Parathyroid adenoma (tissue), 2 donors: ENCODE measurements at regions not wholly inside any gene's neighbourhood (a gene's known extent, or its start where the extent isn't known, plus 50 kb on each side); places are given as distances from the start of the nearest gene placed in this dataset.
"Not testable (repeated sequence)": the region's sequence is repeated elsewhere in the genome, so short reads cannot be mapped to it uniquely, and the experiment has no call there.

Experiments
- H2AFZ ChIP-seq: fragments of 300-600 bp; sonication (generic); one replicate; pipeline ENCODE4 v1.7.0; 2017; ENCODE audit warnings: antibody characterized with exemption, mild to moderate bottlenecking
- H3K27ac ChIP-seq: fragments of 300-600 bp; sonication (generic); one replicate; pipeline ENCODE4 v1.7.0; 2017
- H3K27me3 ChIP-seq: fragments of 300-600 bp; sonication (generic); one replicate; pipeline ENCODE4 v1.7.0; 2017; ENCODE audit warnings: low read length; ENCODE audit not compliant: control insufficient read depth, insufficient read depth
- H3K36me3 ChIP-seq: fragments of 300-600 bp; sonication (generic); one replicate; pipeline ENCODE4 v1.7.0; 2017; ENCODE audit warnings: low read length; ENCODE audit not compliant: control insufficient read depth, insufficient read depth
- H3K4me1 ChIP-seq: fragments of 300-600 bp; sonication (generic); one replicate; pipeline ENCODE4 v1.7.0; 2017; ENCODE audit warnings: control low read depth
- H3K4me2 ChIP-seq: fragments of 300-600 bp; sonication (generic); one replicate; pipeline ENCODE4 v1.7.0; 2017; ENCODE audit warnings: low read length
- H3K4me3 ChIP-seq: fragments of 300-600 bp; sonication (generic); one replicate; pipeline ENCODE4 v1.7.0; 2017; ENCODE audit warnings: low read depth, low read length
- H3K79me2 ChIP-seq: fragments of 300-600 bp; sonication (generic); one replicate; pipeline ENCODE4 v1.7.0; 2017; ENCODE audit warnings: control low read depth
- H3K9ac ChIP-seq: fragments of 300-600 bp; sonication (generic); one replicate; pipeline ENCODE4 v1.7.0; 2017; ENCODE audit warnings: mild to moderate bottlenecking
- H3K9me3 ChIP-seq: fragments of 300-600 bp; sonication (generic); one replicate; pipeline ENCODE4 v1.7.0; 2017; ENCODE audit warnings: low read length; ENCODE audit not compliant: control insufficient read depth
- TF ChIP-seq, protein P1 (sequence below): fragments of 300-600 bp; sonication (generic); IDR thresholded peaks from one replicate; pipeline ENCODE4 v1.7.0; 2017; ENCODE audit warnings: antibody characterized with exemption, mild to moderate bottlenecking
- donor health status: primary hyperparathyroidism.

DNA sequence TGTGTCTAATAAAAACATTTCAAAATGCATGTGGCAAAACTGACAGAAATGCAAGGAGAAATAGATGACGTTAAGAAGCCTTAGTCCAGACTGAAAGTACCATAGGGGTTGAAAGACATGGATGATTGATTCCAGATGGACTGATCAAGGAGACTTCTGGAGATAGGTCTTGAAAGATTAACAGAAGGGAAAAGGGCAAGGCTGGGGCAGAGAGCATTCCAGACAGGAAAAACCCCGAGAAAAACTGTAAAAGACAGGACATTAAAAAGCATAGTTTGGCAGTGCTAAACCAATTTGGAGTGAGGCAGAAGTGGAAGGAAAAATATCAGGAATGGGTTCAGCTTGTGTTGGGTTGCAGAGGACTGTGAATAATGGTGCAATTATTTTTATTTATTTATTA is 375.2 kb upstream of the SGO1 start:
- TF ChIP-seq, protein P1, sequence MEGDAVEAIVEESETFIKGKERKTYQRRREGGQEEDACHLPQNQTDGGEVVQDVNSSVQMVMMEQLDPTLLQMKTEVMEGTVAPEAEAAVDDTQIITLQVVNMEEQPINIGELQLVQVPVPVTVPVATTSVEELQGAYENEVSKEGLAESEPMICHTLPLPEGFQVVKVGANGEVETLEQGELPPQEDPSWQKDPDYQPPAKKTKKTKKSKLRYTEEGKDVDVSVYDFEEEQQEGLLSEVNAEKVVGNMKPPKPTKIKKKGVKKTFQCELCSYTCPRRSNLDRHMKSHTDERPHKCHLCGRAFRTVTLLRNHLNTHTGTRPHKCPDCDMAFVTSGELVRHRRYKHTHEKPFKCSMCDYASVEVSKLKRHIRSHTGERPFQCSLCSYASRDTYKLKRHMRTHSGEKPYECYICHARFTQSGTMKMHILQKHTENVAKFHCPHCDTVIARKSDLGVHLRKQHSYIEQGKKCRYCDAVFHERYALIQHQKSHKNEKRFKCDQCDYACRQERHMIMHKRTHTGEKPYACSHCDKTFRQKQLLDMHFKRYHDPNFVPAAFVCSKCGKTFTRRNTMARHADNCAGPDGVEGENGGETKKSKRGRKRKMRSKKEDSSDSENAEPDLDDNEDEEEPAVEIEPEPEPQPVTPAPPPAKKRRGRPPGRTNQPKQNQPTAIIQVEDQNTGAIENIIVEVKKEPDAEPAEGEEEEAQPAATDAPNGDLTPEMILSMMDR: no peak
- H3K4me3 ChIP-seq: no peak overlapping the region
- H3K4me2 ChIP-seq: no peak overlapping the region
- no peaks in the 10 kb centered on the region for H3K79me2 ChIP-seq
- no peak overlapping the region for H2AFZ ChIP-seq
- no peaks in the 10 kb centered on the region for H3K27me3 ChIP-seq
- no peaks in the 10 kb centered on the region for H3K36me3 ChIP-seq
- H3K4me1 ChIP-seq: no peaks in the 10 kb centered on the region
- H3K27ac ChIP-seq: no peak overlapping the region
- no peak overlapping the region for H3K9ac ChIP-seq
- H3K9me3 ChIP-seq: no peaks in the 10 kb centered on the region

DNA sequence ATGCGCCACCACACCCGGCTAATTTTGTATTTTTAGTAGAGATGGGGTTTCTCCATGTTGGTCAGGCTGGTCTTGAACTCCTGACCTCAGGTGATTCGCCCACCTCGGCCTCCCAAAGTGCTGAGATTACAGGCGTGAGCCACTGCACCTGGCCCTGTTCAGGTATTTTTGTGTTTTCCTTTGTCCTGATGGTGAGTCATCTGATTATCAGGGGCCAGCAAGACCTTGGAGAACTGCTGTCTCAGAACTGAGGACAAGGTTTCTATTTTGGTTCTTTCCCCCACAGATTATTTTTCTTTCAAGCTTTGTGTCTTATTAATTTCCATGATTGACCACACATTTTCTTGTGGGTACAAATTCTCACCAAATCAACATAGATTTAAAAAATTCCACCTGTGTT is 374.4 kb upstream of the SGO1 start:
- H3K4me1 ChIP-seq, H3K4me3 ChIP-seq, H3K27me3 ChIP-seq, H3K4me2 ChIP-seq, H3K27ac ChIP-seq, H3K9ac ChIP-seq, H3K36me3 ChIP-seq, H3K9me3 ChIP-seq, H2AFZ ChIP-seq, H3K79me2 ChIP-seq: not testable (repeated sequence)

DNA sequence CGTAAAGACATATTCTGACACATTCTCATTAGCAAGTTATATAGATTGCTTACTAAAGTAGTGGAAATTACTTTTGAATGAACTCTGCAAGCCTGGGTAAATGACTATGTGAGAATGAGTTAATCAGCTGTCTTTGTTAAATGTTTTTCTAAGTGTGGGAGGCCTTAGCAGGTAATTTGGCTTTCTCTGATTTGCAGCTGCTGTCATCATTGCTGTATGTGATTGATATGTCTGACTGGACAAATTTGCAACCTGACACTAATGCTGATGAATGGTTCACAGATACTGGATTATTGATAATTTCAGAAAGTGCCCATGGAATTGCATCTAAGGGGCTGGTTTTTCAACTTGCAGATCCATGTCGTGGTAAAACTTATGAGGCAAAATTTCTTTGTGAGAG is 372.2 kb upstream of the SGO1 start:
- H3K4me3 ChIP-seq: no peak overlapping the region
- H3K27ac ChIP-seq: no peak overlapping the region
- H3K27me3 ChIP-seq: no peaks in the 10 kb centered on the region
- no peaks in the 10 kb centered on the region for H3K79me2 ChIP-seq
- no peaks in the 10 kb centered on the region for H3K9me3 ChIP-seq
- H2AFZ ChIP-seq: no peak overlapping the region
- H3K36me3 ChIP-seq: no peaks in the 10 kb centered on the region
- no peak overlapping the region for H3K9ac ChIP-seq
- H3K4me2 ChIP-seq: no peak overlapping the region
- TF ChIP-seq, protein P1: no peak
- no peaks in the 10 kb centered on the region for H3K4me1 ChIP-seq

DNA sequence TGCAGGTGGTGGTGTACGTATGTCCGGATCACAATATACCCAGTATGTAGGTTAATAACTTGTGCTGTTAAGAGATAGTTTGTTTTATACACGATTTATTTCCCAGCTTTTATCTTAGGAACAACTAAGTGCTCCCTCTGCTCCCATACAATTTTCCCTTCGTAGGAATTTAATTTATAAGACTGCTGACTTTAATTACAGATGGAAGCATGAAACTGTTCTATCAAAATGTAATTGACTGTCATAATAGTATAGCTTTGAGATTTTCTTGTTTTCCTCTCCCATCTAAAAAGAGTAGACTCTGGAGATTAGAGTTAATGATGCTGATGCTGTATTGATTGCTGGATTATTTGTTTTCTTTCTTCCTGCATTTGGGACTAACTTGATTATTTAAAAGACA is 370.7 kb upstream of the SGO1 start:
- TF ChIP-seq, protein P1: no peak
- no peaks in the 10 kb centered on the region for H3K9me3 ChIP-seq
- H3K36me3 ChIP-seq: no peaks in the 10 kb centered on the region
- H3K27ac ChIP-seq: no peak overlapping the region
- H3K27me3 ChIP-seq: no peaks in the 10 kb centered on the region
- H2AFZ ChIP-seq: no peak overlapping the region
- no peak overlapping the region for H3K4me3 ChIP-seq
- no peak overlapping the region for H3K9ac ChIP-seq
- no peaks in the 10 kb centered on the region for H3K4me1 ChIP-seq
- no peak overlapping the region for H3K4me2 ChIP-seq
- H3K79me2 ChIP-seq: no peaks in the 10 kb centered on the region

DNA sequence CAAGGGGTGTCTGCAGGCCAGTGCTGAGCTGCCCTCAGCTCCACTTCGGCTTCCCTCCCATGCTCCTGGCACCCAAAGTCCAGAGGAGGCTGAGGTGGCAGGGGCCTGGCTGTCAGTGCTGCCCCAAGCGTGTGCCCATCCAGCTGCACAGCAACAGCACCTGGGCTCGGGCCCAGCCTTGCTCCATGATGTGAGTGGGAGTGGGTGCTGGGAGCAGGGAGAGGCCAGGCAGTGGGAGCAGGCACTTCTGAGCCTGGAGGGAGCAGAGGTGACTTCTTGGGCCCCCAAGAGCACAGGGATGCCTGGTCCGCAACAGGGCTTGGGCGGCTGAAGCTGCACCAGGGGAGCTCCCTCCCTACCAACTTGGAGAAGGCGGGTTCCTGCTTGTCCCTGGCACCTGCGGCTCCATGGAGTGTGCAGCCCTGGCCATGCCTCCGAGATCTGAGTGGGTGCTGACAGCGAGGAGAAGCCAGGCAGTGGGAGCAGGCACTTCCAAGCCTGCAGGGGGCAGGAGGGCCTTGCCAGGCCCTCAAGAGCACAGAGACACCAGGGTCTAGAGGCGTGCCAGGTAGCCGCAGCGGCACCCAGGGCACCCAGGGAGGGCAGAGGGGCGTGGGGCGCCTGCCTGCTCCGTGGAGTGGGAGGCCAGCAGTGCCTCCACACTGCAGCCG is 366.7 kb upstream of the SGO1 start:
- no peaks in the 10 kb centered on the region for H3K9me3 ChIP-seq
- H3K4me2 ChIP-seq: no peak overlapping the region

DNA sequence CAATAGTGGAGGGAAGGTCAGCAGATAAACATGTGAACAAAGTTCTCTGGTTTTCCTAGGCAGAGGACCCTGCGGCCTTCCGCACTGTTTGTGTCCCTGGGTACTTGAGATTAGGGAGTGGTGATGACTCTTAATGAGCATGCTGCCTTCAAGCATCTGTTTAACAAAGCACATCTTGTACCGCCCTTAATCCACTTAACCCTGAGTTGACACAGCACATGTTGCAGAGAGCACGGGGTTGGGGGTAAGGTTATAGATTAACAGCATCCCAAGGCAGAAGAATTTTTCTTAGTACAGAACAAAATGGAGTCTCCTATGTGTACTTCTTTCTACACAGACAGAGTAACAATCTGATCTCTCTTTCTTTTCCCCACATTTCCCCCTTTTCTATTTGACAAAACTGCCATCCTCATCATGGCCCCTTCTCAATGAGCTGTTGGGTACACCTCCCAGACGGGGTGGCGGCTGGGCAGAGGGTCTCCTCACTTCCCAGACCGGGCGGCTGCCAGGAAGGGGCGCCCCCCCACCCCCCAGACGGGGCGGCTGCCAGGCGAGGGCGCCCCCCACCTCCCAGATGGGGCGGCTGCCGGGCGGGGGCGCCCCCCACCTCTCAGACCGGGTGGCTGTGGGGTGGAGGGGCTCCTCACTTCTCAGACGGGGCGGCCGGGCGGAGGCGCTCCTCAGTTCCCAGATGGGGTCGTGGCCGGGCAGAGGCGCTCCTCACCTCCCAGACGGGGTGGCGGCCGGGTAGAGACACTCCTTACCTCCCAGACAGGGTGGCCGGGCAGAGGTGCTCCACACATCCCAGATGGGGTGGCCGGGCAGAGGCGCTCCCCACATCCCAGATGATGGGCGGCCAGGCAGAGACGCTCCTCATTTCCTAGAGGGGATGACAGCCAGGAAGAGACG is 361.6 kb upstream of the SGO1 start:
- H3K9ac ChIP-seq, H3K4me3 ChIP-seq, H3K4me1 ChIP-seq, H3K79me2 ChIP-seq, H3K4me2 ChIP-seq, H3K9me3 ChIP-seq, H3K36me3 ChIP-seq, H2AFZ ChIP-seq, H3K27ac ChIP-seq, H3K27me3 ChIP-seq: not testable (repeated sequence)

More for the DNA sequence above, 366.7 kb upstream of the SGO1 start:
- Histone ChIP-seq H3K4me3 (no peak overlapping the region), H3K4me1 (no peaks in the 10 kb centered on the region), H3K27ac (no peak overlapping the region), H3K9ac (no peak overlapping the region), H2AFZ (no peak overlapping the region), H3K79me2 (no peaks in the 10 kb centered on the region), H3K27me3 (no peaks in the 10 kb centered on the region), H3K36me3 (no peaks in the 10 kb centered on the region)
- TF ChIP-seq, protein P1: no peak
